T-helper 1 cell treated with Interleukin-12 subunit alpha and Interleukin-12 subunit beta and Interleukin-4 antibody, amounts not matched to agents 30 μg/mL and 1 μg/mL, for 36 hours (primary cell): ENCODE measurements at regions not wholly inside any gene's neighbourhood (a gene's known extent, or its start where the extent isn't known, plus 50 kb on each side); places are given as distances from the start of the nearest gene placed in this dataset.

Experiments
- H3K27ac Mint-ChIP-seq: one replicate; pipeline ENCODE4 v1.8.0; 2021; ENCODE audit warnings: mild to moderate bottlenecking, mixed read lengths
- H3K27me3 Mint-ChIP-seq: one replicate; pipeline ENCODE4 v1.8.0; 2021; ENCODE audit warnings: low read depth, mixed read lengths
- H3K36me3 Mint-ChIP-seq: one replicate; pipeline ENCODE4 v1.8.0; 2021; ENCODE audit warnings: low read depth, mixed read lengths
- H3K4me1 Mint-ChIP-seq: one replicate; pipeline ENCODE4 v1.8.0; 2021; ENCODE audit warnings: low read depth, mixed read lengths
- H3K4me3 Mint-ChIP-seq: one replicate; pipeline ENCODE4 v1.8.0; 2021; ENCODE audit warnings: mild to moderate bottlenecking, moderate library complexity, mixed read lengths
- H3K9me3 Mint-ChIP-seq: one replicate; pipeline ENCODE4 v1.8.0; 2021; ENCODE audit warnings: mixed read lengths

- no peaks in the 10 kb centered on the region for H3K27me3 Mint-ChIP-seq
- H3K27ac Mint-ChIP-seq = no peak overlapping the region
- H3K36me3 Mint-ChIP-seq = no peaks in the 10 kb centered on the region
- H3K9me3 Mint-ChIP-seq = no peaks in the 10 kb centered on the region
- no peak overlapping the region for H3K4me3 Mint-ChIP-seq
- H3K4me1 Mint-ChIP-seq = no peaks in the 10 kb centered on the region
These were observed 2131.7 kb downstream of the MRPL39 start for GRCh38 chr21:23475281-23476219.

GRCh38 chr21:23471877-23472276, 2135.4 kb downstream of the MRPL39 start:
- Mint-ChIP-seq H3K27me3 (no peaks in the 10 kb centered on the region), H3K4me3 (no peak overlapping the region), H3K36me3 (no peaks in the 10 kb centered on the region), H3K27ac (no peak overlapping the region), H3K9me3 (no peaks in the 10 kb centered on the region), H3K4me1 (no peaks in the 10 kb centered on the region)

- no peaks in the 10 kb centered on the region for H3K36me3 Mint-ChIP-seq
- H3K27ac Mint-ChIP-seq = no peak overlapping the region
- H3K9me3 Mint-ChIP-seq = no peaks in the 10 kb centered on the region
- H3K27me3 Mint-ChIP-seq = no peaks in the 10 kb centered on the region
- H3K4me3 Mint-ChIP-seq = no peak overlapping the region
- H3K4me1 Mint-ChIP-seq = no peaks in the 10 kb centered on the region
These were observed 2143.9 kb downstream of the MRPL39 start for GRCh38 chr21:23463365-23463764.

- no peak overlapping the region for H3K27ac Mint-ChIP-seq
- no peaks in the 10 kb centered on the region for H3K4me1 Mint-ChIP-seq
- no peak overlapping the region for H3K4me3 Mint-ChIP-seq
- no peaks in the 10 kb centered on the region for H3K27me3 Mint-ChIP-seq
- no peaks in the 10 kb centered on the region for H3K9me3 Mint-ChIP-seq
- no peaks in the 10 kb centered on the region for H3K36me3 Mint-ChIP-seq
These were observed 2151.6 kb downstream of the MRPL39 start for GRCh38 chr21:23455676-23456075.

- no peaks in the 10 kb centered on the region for H3K4me1 Mint-ChIP-seq
- H3K9me3 Mint-ChIP-seq = no peaks in the 10 kb centered on the region
- H3K4me3 Mint-ChIP-seq = no peak overlapping the region
- H3K36me3 Mint-ChIP-seq = no peaks in the 10 kb centered on the region
- H3K27me3 Mint-ChIP-seq = no peaks in the 10 kb centered on the region
- no peak overlapping the region for H3K27ac Mint-ChIP-seq
These were observed 2154.7 kb downstream of the MRPL39 start for GRCh38 chr21:23452384-23453083.

- H3K9me3 Mint-ChIP-seq = no peaks in the 10 kb centered on the region
- H3K4me1 Mint-ChIP-seq = no peaks in the 10 kb centered on the region
- no peaks in the 10 kb centered on the region for H3K36me3 Mint-ChIP-seq
- H3K27me3 Mint-ChIP-seq = no peaks in the 10 kb centered on the region
- H3K27ac Mint-ChIP-seq = no peak overlapping the region
- no peak overlapping the region for H3K4me3 Mint-ChIP-seq
These were observed 2162.0 kb downstream of the MRPL39 start for GRCh38 chr21:23445307-23445706.

GRCh38 chr21:23438081-23438480, 2169.2 kb downstream of the MRPL39 start:
- H3K36me3 Mint-ChIP-seq = no peaks in the 10 kb centered on the region
- no peak overlapping the region for H3K27ac Mint-ChIP-seq
- H3K4me3 Mint-ChIP-seq = no peak overlapping the region
- H3K4me1 Mint-ChIP-seq = no peaks in the 10 kb centered on the region
- no peaks in the 10 kb centered on the region for H3K27me3 Mint-ChIP-seq
- H3K9me3 Mint-ChIP-seq = no peaks in the 10 kb centered on the region

GRCh38 chr21:23402929-23403520, 2204.3 kb downstream of the MRPL39 start:
- Mint-ChIP-seq H3K4me3 (no peak overlapping the region), H3K36me3 (no peaks in the 10 kb centered on the region), H3K27me3 (no peaks in the 10 kb centered on the region), H3K9me3 (no peaks in the 10 kb centered on the region), H3K4me1 (no peaks in the 10 kb centered on the region), H3K27ac (no peak overlapping the region)

- no peaks in the 10 kb centered on the region for H3K9me3 Mint-ChIP-seq
- no peak overlapping the region for H3K4me3 Mint-ChIP-seq
- H3K4me1 Mint-ChIP-seq = no peaks in the 10 kb centered on the region
- H3K36me3 Mint-ChIP-seq = no peaks in the 10 kb centered on the region
- H3K27ac Mint-ChIP-seq = no peak overlapping the region
- H3K27me3 Mint-ChIP-seq = no peaks in the 10 kb centered on the region
These were observed 2206.0 kb downstream of the MRPL39 start for GRCh38 chr21:23401278-23401677.

GRCh38 chr21:23398726-23399125, 2208.6 kb downstream of the MRPL39 start:
- H3K27ac Mint-ChIP-seq = no peak overlapping the region
- H3K36me3 Mint-ChIP-seq = no peaks in the 10 kb centered on the region
- H3K4me1 Mint-ChIP-seq = no peaks in the 10 kb centered on the region
- no peaks in the 10 kb centered on the region for H3K27me3 Mint-ChIP-seq
- H3K9me3 Mint-ChIP-seq = no peaks in the 10 kb centered on the region
- H3K4me3 Mint-ChIP-seq = no peak overlapping the region

- Mint-ChIP-seq H3K36me3 (no peaks in the 10 kb centered on the region), H3K27ac (no peak overlapping the region), H3K27me3 (no peaks in the 10 kb centered on the region), H3K9me3 (no peaks in the 10 kb centered on the region), H3K4me3 (no peak overlapping the region), H3K4me1 (no peaks in the 10 kb centered on the region)
These were observed 2212.8 kb downstream of the MRPL39 start for GRCh38 chr21:23394458-23394857.

- no peaks in the 10 kb centered on the region for H3K36me3 Mint-ChIP-seq
- H3K27ac Mint-ChIP-seq = no peak overlapping the region
- no peaks in the 10 kb centered on the region for H3K27me3 Mint-ChIP-seq
- H3K9me3 Mint-ChIP-seq = no peaks in the 10 kb centered on the region
- no peaks in the 10 kb centered on the region for H3K4me1 Mint-ChIP-seq
- H3K4me3 Mint-ChIP-seq = no peak overlapping the region
These were observed 2222.6 kb downstream of the MRPL39 start for GRCh38 chr21:23384679-23385078.

GRCh38 chr21:23374155-23374554, 2233.1 kb downstream of the MRPL39 start:
- Mint-ChIP-seq H3K36me3 (no peaks in the 10 kb centered on the region), H3K27ac (no peak overlapping the region), H3K9me3 (peaks cover 6% of the 10 kb centered on the region), H3K4me1 (no peaks in the 10 kb centered on the region), H3K4me3 (no peak overlapping the region), H3K27me3 (no peaks in the 10 kb centered on the region)

- Mint-ChIP-seq H3K9me3 (peaks cover 20% of the 10 kb centered on the region), H3K27ac (no peak overlapping the region), H3K27me3 (no peaks in the 10 kb centered on the region), H3K36me3 (no peaks in the 10 kb centered on the region), H3K4me3 (no peak overlapping the region), H3K4me1 (no peaks in the 10 kb centered on the region)
These were observed 2250.4 kb downstream of the MRPL39 start for GRCh38 chr21:23356905-23357304.

- Mint-ChIP-seq H3K4me1 (no peaks in the 10 kb centered on the region), H3K27me3 (no peaks in the 10 kb centered on the region), H3K9me3 (no peaks in the 10 kb centered on the region), H3K27ac (no peak overlapping the region), H3K36me3 (no peaks in the 10 kb centered on the region), H3K4me3 (no peak overlapping the region)
These were observed 2291.1 kb downstream of the MRPL39 start for GRCh38 chr21:23316190-23316589.
